ENCODE measurements at regions not wholly inside any gene's neighbourhood (a gene's known extent, or its start where the extent isn't known, plus 50 kb on each side); places are given as distances from the start of the nearest gene placed in this dataset.

GRCh38 chr7:118114175-118114574 lies 69.8 kb upstream of the LSM8 start:
- TF ChIP-seq CTCF (conservative IDR thresholded peaks at IDR 0.05; ENCODE audit: low read depth, low read length) = no peak
- no peak for DNase-seq (ENCODE audit: low read depth)
- no peak overlapping the region for H3K4me3 ChIP-seq (ENCODE audit: low read depth, low read length)

GRCh38 chr7:118129041-118129795 lies 54.7 kb upstream of the LSM8 start:
- no peak for DNase-seq (ENCODE audit: low read depth)
- no peak for TF ChIP-seq CTCF (conservative IDR thresholded peaks at IDR 0.05; ENCODE audit: low read depth, low read length)

GRCh38 chr7:118132764-118133163 lies 51.2 kb upstream of the LSM8 start:
- H3K4me3 ChIP-seq (ENCODE audit: low read depth, low read length) = no peak overlapping the region
- DNase-seq (ENCODE audit: low read depth) = no peak
- TF ChIP-seq CTCF (conservative IDR thresholded peaks at IDR 0.05; ENCODE audit: low read depth, low read length) = no peak

More at GRCh38 chr7:118129041-118129795, 54.7 kb upstream of the LSM8 start:
- H3K4me3 ChIP-seq (ENCODE audit: low read depth, low read length) = no peak overlapping the region
